ENCODE measurements at regions not wholly inside any gene's neighbourhood (a gene's known extent, or its start where the extent isn't known, plus 50 kb on each side); places are given as distances from the start of the nearest gene placed in this dataset.

DNA sequence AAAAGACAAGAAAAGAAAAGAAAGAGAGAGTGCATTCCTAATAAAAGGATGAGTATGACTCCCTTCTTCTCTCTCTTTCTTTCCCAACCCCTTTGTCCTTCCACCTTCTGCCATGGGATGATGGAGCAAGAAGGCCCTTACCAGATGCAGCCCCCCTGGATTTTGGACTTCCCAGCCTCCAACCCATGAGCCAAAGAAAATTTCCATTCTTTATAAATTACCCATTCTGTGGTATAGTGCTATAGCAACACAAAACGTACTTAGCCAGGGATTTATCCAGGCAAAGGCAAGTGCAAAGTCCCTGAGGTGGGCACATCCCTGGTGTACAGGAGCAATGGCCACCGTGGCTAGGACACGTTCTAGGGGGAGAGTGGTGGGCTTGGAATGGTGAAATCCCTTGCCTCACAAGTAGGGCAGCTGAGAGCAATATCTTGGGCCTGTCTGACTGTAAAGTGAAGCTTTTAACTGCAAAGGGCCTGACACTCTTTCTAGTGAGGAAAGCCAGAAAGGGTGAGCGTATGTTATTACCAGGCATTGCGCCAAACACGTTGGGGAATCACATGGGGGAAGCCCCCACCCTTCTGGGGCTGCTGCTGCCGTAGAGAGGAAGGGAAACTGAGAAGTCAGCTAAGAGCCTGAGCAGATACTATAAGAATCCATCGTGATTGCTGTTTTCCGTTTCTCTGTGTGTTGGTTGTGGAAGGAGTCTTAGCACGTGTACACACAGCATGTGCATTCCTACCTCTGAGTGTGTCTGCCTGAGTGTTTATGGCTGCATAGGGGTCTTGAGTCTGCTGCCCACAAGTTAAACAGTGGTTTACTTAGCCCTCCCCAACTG, 50.7 kb upstream of the SIRPA start:
- TF ChIP-seq ZBTB3 (CRISPR knock-in tag; IDR thresholded peaks at IDR 0.05; ENCODE audit: borderline replicate concordance, low read depth) (no peak), TBP (CRISPR knock-in tag; IDR thresholded peaks at IDR 0.05) (no peak), HDAC2 (CRISPR knock-in tag; IDR thresholded peaks at IDR 0.05) (no peak)
- TF ChIP-seq, protein P1, sequence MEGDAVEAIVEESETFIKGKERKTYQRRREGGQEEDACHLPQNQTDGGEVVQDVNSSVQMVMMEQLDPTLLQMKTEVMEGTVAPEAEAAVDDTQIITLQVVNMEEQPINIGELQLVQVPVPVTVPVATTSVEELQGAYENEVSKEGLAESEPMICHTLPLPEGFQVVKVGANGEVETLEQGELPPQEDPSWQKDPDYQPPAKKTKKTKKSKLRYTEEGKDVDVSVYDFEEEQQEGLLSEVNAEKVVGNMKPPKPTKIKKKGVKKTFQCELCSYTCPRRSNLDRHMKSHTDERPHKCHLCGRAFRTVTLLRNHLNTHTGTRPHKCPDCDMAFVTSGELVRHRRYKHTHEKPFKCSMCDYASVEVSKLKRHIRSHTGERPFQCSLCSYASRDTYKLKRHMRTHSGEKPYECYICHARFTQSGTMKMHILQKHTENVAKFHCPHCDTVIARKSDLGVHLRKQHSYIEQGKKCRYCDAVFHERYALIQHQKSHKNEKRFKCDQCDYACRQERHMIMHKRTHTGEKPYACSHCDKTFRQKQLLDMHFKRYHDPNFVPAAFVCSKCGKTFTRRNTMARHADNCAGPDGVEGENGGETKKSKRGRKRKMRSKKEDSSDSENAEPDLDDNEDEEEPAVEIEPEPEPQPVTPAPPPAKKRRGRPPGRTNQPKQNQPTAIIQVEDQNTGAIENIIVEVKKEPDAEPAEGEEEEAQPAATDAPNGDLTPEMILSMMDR (CRISPR knock-in tag; IDR thresholded peaks at IDR 0.05): no peak
- TF ChIP-seq, protein P2, sequence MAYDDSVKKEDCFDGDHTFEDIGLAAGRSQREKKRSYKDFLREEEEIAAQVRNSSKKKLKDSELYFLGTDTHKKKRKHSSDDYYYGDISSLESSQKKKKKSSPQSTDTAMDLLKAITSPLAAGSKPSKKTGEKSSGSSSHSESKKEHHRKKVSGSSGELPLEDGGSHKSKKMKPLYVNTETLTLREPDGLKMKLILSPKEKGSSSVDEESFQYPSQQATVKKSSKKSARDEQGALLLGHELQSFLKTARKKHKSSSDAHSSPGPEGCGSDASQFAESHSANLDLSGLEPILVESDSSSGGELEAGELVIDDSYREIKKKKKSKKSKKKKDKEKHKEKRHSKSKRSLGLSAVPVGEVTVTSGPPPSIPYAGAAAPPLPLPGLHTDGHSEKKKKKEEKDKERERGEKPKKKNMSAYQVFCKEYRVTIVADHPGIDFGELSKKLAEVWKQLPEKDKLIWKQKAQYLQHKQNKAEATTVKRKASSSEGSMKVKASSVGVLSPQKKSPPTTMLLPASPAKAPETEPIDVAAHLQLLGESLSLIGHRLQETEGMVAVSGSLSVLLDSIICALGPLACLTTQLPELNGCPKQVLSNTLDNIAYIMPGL (CRISPR knock-in tag; IDR thresholded peaks at IDR 0.05; ENCODE audit: borderline replicate concordance in 1 of 2, low read depth in 1 of 2): no peak
- TF ChIP-seq, protein P3, sequence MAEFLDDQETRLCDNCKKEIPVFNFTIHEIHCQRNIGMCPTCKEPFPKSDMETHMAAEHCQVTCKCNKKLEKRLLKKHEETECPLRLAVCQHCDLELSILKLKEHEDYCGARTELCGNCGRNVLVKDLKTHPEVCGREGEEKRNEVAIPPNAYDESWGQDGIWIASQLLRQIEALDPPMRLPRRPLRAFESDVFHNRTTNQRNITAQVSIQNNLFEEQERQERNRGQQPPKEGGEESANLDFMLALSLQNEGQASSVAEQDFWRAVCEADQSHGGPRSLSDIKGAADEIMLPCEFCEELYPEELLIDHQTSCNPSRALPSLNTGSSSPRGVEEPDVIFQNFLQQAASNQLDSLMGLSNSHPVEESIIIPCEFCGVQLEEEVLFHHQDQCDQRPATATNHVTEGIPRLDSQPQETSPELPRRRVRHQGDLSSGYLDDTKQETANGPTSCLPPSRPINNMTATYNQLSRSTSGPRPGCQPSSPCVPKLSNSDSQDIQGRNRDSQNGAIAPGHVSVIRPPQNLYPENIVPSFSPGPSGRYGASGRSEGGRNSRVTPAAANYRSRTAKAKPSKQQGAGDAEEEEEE (CRISPR knock-in tag; IDR thresholded peaks at IDR 0.05; ENCODE audit: borderline replicate concordance): no peak

Data from HepG2 (cell line).